SHP77 (cell line): ENCODE measurements at regions not wholly inside any gene's neighbourhood (a gene's known extent, or its start where the extent isn't known, plus 50 kb on each side); places are given as distances from the start of the nearest gene placed in this dataset.
"Not testable (repeated sequence)": the region's sequence is repeated elsewhere in the genome, so short reads cannot be mapped to it uniquely, and the experiment has no call there.

Experiments used
- DNase-seq, 2 experiments: peaks; one replicate each; lab custom pipeline; 2025; lab: John Stamatoyannopoulos, UW

- no peak for DNase-seq
These were observed 1048.6 kb downstream of the PCDH7 start for GRCh38 chr4:31768756-31769155.

DNA sequence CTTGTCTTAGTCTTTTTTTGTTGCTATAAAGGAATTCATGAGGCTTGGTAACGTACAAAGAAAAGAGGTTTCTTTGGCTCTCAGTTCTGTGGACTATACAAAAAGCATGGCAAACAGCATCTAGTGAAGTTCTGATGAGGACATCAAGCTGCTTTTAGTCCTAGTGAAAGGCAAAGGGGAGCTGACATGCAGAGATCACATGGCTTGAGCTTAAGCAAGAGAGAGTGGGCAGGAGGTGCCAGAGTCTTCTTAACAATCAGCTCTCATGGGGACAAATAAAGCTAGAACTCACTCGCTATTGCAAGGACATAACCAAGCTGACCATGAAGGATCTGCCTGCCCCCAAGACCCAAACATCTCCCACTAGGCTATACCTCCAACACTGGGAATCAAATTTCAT, 1063.1 kb downstream of the PCDH7 start:
- no peak for DNase-seq

DNA sequence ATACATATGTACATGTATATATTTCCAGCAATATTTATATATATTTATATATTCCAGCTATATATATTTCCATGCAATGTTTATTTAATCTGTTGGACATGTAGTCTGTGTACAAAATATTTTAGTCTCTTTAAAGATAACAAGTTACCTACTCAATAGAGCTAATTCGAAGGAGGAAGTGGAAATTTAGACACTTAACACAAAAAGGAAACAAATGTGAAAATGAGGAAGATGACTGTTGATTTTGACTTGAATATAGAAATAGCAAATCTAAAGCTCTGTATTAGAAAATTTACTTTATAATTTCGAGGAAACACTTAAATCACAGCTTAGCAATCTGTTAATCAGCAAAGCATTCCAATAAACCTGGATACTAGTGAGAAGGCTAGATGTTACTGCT, 1064.4 kb downstream of the PCDH7 start:
- DNase-seq, result no peak

GRCh38 chr4:31787701-31788100, 1067.5 kb downstream of the PCDH7 start:
- no peak for DNase-seq

GRCh38 chr4:31788676-31789075, 1068.5 kb downstream of the PCDH7 start:
- no peak for DNase-seq

DNA sequence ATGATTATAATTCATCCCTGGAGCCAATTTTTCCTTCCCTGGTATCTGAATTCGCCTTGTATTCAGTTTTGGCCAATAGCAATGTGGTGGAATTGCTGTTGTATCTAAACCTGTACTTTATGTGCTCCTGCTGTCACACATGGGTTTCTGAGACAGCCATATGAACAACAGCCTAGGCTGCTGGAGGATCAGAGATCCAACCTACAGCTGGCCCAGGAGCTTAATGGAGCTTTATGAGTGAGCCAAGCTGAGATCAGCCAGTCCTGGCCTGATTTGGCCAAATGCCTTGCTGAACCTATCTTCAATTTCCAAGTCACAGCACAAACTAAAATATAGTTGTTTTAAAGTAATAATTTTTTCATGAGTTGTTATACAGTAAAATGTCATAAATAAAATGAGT, 1071.5 kb downstream of the PCDH7 start:
- no peak for DNase-seq

DNA sequence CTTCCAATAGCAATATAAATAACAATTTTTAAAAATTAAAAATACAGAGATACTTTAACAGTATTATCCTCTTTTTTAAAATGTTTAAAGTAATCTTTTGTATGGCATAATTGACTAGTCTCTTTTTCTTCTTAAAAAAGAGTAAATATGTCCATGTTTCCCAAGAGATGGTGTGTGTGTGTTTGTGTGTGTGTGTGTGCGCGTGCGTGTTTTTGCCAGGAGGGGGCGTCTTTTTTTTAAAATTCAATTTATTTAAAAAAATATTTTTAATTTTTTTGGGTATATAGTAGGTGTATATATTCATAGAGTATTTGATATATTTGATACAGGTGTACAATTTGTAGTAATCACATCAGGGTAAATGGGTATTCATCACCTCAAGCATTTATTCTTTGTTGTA, 1073.7 kb downstream of the PCDH7 start:
- DNase-seq, result no peak

DNA sequence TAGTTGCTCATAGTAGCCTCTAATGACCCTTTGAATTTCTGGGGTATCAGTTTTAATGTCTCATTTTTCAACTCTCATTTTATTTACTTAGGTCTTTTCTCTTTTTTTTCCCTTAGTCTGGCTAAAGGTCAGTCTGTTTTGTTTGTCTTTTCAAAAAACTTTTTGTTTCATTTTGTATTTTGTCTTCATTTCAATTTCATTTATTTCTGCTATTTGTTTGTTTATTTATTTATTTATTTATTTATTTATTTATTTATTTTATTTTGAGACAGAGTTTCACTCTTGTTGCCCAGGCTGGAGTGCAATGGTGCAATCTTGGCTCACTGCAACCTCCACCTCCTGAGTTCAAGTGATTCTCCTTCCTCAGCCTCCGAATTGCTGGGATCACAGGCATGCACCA, 1076.9 kb downstream of the PCDH7 start:
- DNase-seq, result not testable (repeated sequence)

GRCh38 chr4:31803526-31804195, 1083.5 kb downstream of the PCDH7 start:
- no peak for DNase-seq

GRCh38 chr4:31807036-31807435, 1086.9 kb downstream of the PCDH7 start:
- DNase-seq, result no peak

DNA sequence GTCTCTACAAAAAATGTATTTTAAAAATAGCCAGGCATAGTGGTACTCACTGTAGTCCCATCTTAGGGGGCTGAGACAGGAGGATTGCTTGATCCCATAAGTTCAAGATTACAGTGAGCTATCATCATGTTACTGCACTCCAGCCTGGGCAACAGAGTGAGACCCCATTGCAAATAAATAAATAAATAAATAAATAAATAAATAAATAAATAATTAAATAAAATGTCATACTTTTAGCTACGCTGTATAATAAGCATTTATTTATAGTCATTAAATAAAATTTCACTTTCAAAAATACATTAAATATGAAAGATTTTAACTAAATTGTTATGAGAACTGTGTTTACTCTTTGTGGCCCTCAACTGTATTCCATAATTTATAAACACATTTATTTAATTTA, 1124.2 kb downstream of the PCDH7 start:
- no peak for DNase-seq

DNA sequence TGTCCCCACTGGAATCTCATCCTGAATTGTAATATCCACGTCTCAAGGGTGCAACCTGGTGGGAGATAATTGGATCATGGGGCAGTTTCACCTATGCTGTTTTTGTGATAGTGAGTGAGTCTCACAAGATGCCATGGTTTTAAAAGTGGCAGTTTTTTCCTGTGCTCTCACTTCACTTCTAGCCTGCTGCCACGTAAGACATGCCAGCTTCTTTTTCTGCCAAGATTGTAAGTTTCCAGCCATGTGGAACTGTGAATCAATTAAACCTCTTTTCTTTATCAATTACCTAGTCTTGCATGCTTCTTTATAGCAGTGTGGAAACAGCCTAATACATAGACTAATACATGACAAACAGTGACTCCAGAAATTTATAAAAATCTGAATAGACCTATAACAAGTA, 1131.8 kb downstream of the PCDH7 start:
- no peak for DNase-seq

DNA sequence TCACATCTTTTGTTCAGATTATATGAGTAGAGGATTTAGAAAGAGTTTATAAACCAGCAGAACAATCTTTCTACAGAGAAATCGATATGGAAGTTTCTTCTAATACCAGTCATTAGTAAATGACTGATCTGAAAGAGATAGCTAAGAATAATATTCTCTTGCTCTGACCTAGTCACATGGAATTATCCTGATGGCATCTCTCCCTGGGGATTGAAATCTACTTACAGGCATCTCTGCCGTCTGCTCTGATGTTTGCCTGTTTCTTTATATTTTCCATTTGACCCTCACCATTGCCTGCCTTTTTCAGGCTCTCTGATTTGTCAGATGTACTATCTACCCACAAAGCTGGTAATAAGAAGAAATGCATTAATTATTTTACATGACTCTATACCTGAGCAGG, 1157.3 kb downstream of the PCDH7 start:
- DNase-seq, result no peak

DNA sequence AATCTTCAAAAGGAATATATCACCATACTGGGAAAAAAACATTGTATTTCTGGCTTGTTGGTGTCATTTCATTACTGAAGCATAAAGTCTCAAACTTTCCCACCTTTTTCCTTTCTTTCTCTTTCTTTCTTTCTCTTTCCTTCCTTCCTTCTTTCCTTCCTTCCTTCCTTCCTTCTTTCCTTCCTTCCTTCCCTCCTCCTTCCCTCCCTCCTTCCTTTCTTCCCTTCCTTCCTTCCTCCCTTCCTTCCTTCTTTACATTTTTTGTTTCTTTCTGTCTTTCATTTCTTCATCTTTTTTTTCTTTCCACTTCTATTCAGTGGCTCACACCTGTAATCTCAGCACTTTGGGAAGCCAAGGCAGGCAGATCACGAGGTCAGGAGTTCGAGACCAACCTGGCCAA, 1160.7 kb downstream of the PCDH7 start:
- DNase-seq, result not testable (repeated sequence)

DNA sequence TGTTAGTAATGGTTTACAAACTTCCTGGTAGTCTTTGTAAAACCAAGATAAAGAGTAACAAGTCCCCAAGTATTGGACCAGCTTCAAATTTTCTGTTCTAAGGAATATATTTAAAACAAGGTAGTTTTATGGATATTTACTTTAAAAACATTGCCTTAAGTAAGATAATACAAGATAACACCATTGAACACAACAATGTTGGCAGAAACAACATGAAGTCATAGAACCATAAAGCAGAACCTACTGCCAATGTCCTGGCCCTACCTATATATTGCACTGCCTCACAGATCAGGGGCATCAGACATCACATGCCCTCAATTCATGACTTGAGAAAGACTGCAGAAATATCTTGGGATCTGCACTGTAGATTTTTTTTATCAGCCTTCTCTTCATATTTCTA, 1176.2 kb downstream of the PCDH7 start:
- DNase-seq, result no peak

- DNase-seq, result no peak
These were observed 1185.2 kb downstream of the PCDH7 start for GRCh38 chr4:31905363-31905762.

DNA sequence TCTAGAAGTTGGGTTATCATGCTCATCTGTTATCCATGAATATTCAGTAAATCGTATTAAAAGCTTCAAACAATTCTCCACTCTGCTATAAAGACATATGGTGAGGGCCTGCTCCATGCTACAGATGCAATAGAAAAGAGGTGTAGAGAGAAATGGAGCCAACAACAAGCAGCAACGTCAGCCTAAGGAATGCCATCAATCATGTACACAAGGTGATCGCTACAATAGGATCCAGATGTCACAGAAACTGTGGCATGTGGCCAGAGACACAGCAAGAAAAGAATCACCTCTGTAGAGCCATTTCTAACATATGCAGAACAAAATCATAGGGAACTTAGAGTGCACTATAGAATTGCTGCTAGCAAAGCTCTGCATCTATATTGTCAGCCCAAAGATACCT, 1188.1 kb downstream of the PCDH7 start:
- no peak for DNase-seq

DNA sequence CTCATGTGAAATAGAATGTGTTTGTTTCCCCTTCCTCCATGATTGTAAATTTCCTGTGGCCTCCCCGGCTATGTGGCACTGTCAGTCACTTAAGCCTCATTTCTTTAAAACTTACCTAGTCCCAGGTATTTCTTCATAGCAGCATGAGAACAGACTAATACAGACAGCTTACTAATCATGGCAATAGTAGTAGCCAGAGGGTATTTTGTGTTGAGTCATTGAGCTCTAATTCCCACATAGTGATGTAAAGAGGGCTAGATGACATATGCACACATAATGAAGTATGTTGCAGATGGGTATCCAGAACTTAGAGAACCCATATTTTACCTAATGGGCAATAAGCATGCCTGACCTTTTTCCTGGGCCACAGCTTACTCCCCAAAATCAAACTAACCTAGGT, 1197.2 kb downstream of the PCDH7 start:
- DNase-seq, result no peak

DNA sequence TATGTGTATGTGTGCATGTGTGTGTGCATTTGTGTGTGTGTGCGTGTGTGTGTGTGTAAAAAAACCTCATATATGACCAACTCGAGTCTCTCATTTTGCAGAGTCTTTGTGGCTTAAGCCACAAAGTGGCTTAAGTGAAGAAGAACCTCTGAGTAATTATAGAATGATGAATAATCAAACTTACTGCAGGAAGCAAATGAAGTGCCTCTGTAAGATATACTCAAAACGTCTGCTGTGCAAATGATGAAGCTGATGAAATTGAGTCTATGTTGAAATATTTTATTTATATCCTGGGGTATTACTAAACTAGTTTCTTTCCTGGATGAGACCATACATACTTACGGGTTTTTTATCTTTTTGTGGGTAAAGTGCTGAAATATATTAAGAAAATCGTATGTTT, 1198.7 kb downstream of the PCDH7 start:
- no peak for DNase-seq

DNA sequence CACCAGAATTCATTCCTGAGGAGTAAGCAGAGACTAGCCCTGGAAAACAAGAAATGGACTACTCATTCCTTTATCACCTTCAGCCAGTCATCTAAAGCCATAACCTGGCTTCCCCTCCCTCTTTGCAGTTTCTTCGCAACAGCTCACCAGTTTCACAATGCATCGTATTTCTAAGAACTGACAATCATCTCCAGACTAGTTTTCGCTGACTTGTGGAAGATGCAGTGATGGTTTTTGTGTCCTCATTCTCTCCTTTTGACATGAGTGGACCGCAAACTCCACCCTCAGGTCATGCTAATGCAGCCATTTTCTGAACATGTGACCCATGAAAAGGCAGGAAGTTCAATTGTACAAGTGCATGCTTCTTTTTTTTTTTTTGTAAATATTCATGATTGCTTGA, 1203.5 kb downstream of the PCDH7 start:
- DNase-seq, result no peak

- DNase-seq, result no peak
These were observed 1209.6 kb downstream of the PCDH7 start for GRCh38 chr4:31929676-31930345.

- DNase-seq, result no peak
These were observed 1226.3 kb downstream of the PCDH7 start for GRCh38 chr4:31946456-31946855.

DNA sequence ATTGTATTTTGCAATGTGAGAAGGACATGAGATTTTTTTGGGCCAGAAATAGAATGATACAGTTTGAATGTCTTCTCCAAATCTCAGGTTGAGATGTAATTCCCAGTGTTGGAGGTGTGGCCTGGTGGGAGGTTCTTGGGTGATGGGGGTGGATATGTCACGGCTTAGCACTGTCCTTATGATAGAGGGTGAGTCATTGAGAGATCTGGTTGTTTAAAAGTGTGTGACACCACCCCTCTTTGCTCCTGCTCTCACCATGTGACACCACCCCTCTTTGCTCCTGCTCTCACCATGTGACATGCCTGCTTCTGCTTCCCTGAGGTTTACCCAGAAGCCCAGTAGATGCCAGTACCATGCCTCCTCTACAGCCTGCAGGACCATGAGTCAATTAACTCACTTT, 1226.9 kb downstream of the PCDH7 start:
- no peak for DNase-seq

- no peak for DNase-seq
These were observed 1228.9 kb downstream of the PCDH7 start for GRCh38 chr4:31949045-31949444.
